AG04449 (cell line): ENCODE measurements at regions not wholly inside any gene's neighbourhood (a gene's known extent, or its start where the extent isn't known, plus 50 kb on each side); places are given as distances from the start of the nearest gene placed in this dataset.

Experiments used
- CTCF ChIA-PET: fragments of 350-600 bp; formaldehyde crosslinking; extraction: SDS; loops from one replicate; lab custom pipeline; 2021; ENCODE audit warnings: antibody characterized with exemption; lab: Yijun Ruan, JAX
- POLR2A ChIA-PET: fragments of 400-600, 350-600 bp; formaldehyde crosslinking; extraction: SDS; loops from one replicate; lab custom pipeline; 2020; ENCODE audit warnings: antibody characterized with exemption, inconsistent platforms; lab: Yijun Ruan, JAX
- DNase-seq: peaks from one replicate; pipeline ENCODE4 v3.0.0-alpha.2; 2010; ENCODE audit warnings: low read depth, low spot score
- H3K4me3 ChIP-seq: 2 replicates; pipeline ENCODE4 v1.5.1; 2011; ENCODE audit warnings: low read depth, mild to moderate bottlenecking, control low read depth, low read length
- CTCF ChIP-seq: IDR thresholded peaks from one replicate; pipeline ENCODE4 v1.5.1; 2011; ENCODE audit warnings: mild to moderate bottlenecking, moderate library complexity, low read length, control low read depth, inconsistent platforms; ENCODE audit not compliant: insufficient read depth; ENCODE audit errors: missing control alignments

DNA sequence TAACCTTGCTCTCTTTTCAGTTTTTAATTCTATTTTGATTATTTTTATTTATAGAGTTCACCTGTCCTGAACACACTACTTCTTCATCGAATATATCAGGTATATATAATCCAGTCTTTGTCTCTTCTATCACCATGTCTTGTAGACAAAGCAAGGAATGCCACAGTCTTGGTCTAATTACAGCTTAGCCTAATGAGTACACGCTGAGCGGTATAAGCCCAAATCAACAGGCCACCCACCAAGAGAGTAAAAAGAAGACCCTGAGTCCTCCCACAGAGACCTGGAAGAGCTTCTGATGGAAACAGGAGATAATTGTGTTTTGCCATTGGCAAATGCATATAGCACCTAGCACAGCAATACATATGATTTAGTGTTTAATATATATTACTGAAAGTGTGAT, 68.7 kb upstream of the TCF21 start:
- no peak overlapping the region for H3K4me3 ChIP-seq
- DNase-seq, result no peak
- no peak for TF ChIP-seq CTCF
- POLR2A ChIA-PET, result no interaction called here
- CTCF ChIA-PET, result interaction anchor here (0.5 to 2.6 kb wide), 4 partner anchors 9 to 990 kb away, joined by 3 to 12 read pairs (median 6); no protein-coding TSS in a partner anchor

DNA sequence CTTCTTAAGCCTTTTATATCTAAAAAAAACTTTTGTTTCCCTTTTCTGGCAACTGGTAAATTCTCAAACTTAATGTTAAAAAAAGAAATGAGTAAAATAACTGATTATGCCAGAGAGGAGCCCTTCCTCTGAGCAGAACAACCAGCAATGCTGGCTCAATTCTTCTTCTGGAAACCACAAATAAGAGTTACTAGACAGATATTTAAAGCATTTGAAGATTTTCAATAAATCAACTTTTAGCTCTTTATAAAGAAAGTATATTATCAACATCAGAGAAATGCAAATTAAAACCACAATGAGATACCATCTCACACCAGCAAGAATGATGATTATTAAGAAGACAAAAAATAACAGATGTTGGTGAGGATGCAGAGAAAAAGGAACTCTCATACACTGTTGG, 61.1 kb upstream of the TCF21 start:
- H3K4me3 ChIP-seq, result no peak overlapping the region
- peak; percentile 50 for DNase-seq
- POLR2A ChIA-PET, result no interaction called here
- no peak for TF ChIP-seq CTCF
- CTCF ChIA-PET, result interaction anchor here (0.9 to 4.5 kb wide), 5 partner anchors 10 to 258 kb away, joined by 3 to 32 read pairs (median 8); no protein-coding TSS in a partner anchor

DNA sequence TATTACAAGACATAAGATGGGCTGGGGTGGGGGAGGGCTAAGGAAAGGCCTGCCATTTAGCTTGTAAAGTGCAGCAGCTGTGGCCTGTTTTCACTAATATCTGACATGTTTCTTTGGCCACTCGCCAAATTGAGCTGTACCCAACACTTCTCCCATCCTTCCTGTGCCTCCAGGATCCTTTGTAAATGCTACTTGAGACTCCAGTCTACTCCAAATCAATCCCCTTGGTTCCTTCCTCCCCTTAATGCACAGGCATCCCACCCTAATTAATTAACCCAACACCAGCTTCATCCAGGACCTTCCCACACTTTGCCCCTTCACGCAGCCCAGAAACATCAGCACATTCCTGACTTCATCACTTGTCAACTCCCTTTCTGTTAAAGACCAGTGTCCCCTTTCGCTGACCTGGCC, 55.0 kb upstream of the TCF21 start:
- no peak overlapping the region for H3K4me3 ChIP-seq
- no peak for TF ChIP-seq CTCF
- no peak for DNase-seq
- ChIA-PET POLR2A (no interaction called here), CTCF (interaction anchor here (1.2 to 13.1 kb wide), 8 partner anchors 10 to 282 kb away, joined by 3 to 221 read pairs (median 5); no protein-coding TSS in a partner anchor)

- no peak for TF ChIP-seq CTCF
- no peak for DNase-seq
- CTCF ChIA-PET, result interaction anchor here (0.7 to 13.1 kb wide), 12 partner anchors 9 to 283 kb away, joined by 3 to 221 read pairs (median 4); no protein-coding TSS in a partner anchor
- no peak overlapping the region for H3K4me3 ChIP-seq
- POLR2A ChIA-PET, result no interaction called here
Observed at GRCh38 chr6:133834472-133835170, 54.3 kb upstream of the TCF21 start.

- H3K4me3 ChIP-seq, result no peak overlapping the region
- no peak for DNase-seq
- CTCF ChIA-PET, result interaction anchor here (0.7 to 13.1 kb wide), 14 partner anchors 12 to 284 kb away, joined by 3 to 221 read pairs (median 4); no protein-coding TSS in a partner anchor
Observed at GRCh38 chr6:133835901-133836300, 53.0 kb upstream of the TCF21 start.

More at GRCh38 chr6:133835901-133836300, 53.0 kb upstream of the TCF21 start:
- TF ChIP-seq CTCF, result no peak
- POLR2A ChIA-PET, result interaction anchor here (0.8 kb wide), 1 partner anchor 267 kb away, joined by 3 read pairs; no protein-coding TSS in a partner anchor
